Breast epithelium (tissue), 3 donors: ENCODE measurements at regions not wholly inside any gene's neighbourhood (a gene's known extent, or its start where the extent isn't known, plus 50 kb on each side); places are given as distances from the start of the nearest gene placed in this dataset.

Experiments
- CTCF ChIP-seq, 3 donors: fragments of 450-650 bp; IDR thresholded peaks; one replicate each; pipeline ENCODE4 v1.5.1; 2016 to 2017; ENCODE audit warnings: antibody characterized with exemption in 3 of 3, mild to moderate bottlenecking in 3 of 3, moderate library complexity in 3 of 3
- POLR2A ChIP-seq: fragments of 450-650 bp; IDR thresholded peaks from one replicate; pipeline ENCODE4 v1.6.1; 2016; ENCODE audit warnings: antibody characterized with exemption, mild to moderate bottlenecking, moderate library complexity
- POLR2AphosphoS5 ChIP-seq, 3 donors: sonication (generic); formaldehyde crosslinking; IDR thresholded peaks; one replicate each; pipeline ENCODE4 v1.6.1; 2017; ENCODE audit warnings: antibody characterized with exemption in 3 of 3

GRCh38 chr4:136400829-136401228, 1131.5 kb downstream of the PCDH18 start:
- no peak for TF ChIP-seq POLR2A
- no peak for TF ChIP-seq CTCF (IDR thresholded peaks at IDR 0.05)
- no peak for TF ChIP-seq POLR2AphosphoS5 (IDR thresholded peaks at IDR 0.05)
